ENCODE measurements at regions not wholly inside any gene's neighbourhood (a gene's known extent, or its start where the extent isn't known, plus 50 kb on each side); places are given as distances from the start of the nearest gene placed in this dataset.

GRCh38 chr5:178808886-178809285, 50.9 kb upstream of the ZNF354B start:
- TF ChIP-seq POLR2A (IDR thresholded peaks at IDR 0.05; ENCODE audit: low read length) (no peak), PHF8 (IDR thresholded peaks at IDR 0.05; ENCODE audit: borderline replicate concordance, low read depth) (no peak), CTCF (IDR thresholded peaks at IDR 0.05) (no peak), PBX3 (IDR thresholded peaks at IDR 0.05) (no peak), RAD21 (conservative IDR thresholded peaks at IDR 0.05 in 1 of 2, IDR thresholded peaks at IDR 0.05 in 1 of 2) (no peak), SREBF2 (IDR thresholded peaks at IDR 0.05) (no peak), MAX (IDR thresholded peaks at IDR 0.05) (no peak), ESRRA (IDR thresholded peaks at IDR 0.05; ENCODE audit: borderline replicate concordance, low read length) (no peak), BHLHE40 (IDR thresholded peaks at IDR 0.05; ENCODE audit: low read depth, low read length) (no peak), SMC3 (IDR thresholded peaks at IDR 0.05) (no peak), EP300 (IDR thresholded peaks at IDR 0.05) (no peak), CEBPB (IDR thresholded peaks at IDR 0.05) (no peak)
